Thoracic aorta (tissue), 2 donors: ENCODE measurements at regions not wholly inside any gene's neighbourhood (a gene's known extent, or its start where the extent isn't known, plus 50 kb on each side); places are given as distances from the start of the nearest gene placed in this dataset.

Source experiments
- ATAC-seq: fragments of 150-250 bp; one replicate; pipeline ENCODE4 v1.8.0; 2017; ENCODE audit warnings: low read depth; ENCODE audit not compliant: insufficient number of reproducible peaks, low FRiP score
- DNase-seq: peaks from one replicate; pipeline ENCODE4 v3.0.0-alpha.2; 2020; ENCODE audit warnings: low spot score
- H3K27ac ChIP-seq, 2 donors: fragments of 200-600 bp; sonication (generic); 1 replicate in 1 of 2; 2 replicates in 1 of 2; pipeline ENCODE4 v1.5.1; 2016; ENCODE audit warnings: mild to moderate bottlenecking in 2 of 2, moderate library complexity in 2 of 2
- H3K27me3 ChIP-seq: fragments of 200-600 bp; sonication (generic); replicated peaks from 2 replicates; pipeline ENCODE4 v1.6.0; 2016; ENCODE audit warnings: mild to moderate bottlenecking; ENCODE audit not compliant: insufficient read depth
- H3K36me3 ChIP-seq: fragments of 200-600 bp; sonication (generic); one replicate; pipeline ENCODE4 v1.5.1; 2016
- H3K4me1 ChIP-seq, 2 donors: fragments of 200-600 bp; sonication (generic); 1 replicate in 1 of 2; 2 replicates in 1 of 2; pipeline versions ENCODE4 v1.5.1 to v1.6.0; 2016; ENCODE audit warnings: low read depth in 2 of 2, mild to moderate bottlenecking in 1 of 2; ENCODE audit not compliant: control insufficient read depth in 1 of 2
- H3K4me3 ChIP-seq: fragments of 200-600 bp; sonication (generic); 2 replicates; pipeline ENCODE4 v1.5.1; 2016; ENCODE audit warnings: mild to moderate bottlenecking
- H3K9me3 ChIP-seq: fragments of 200-600 bp; sonication (generic); 2 replicates; pipeline ENCODE4 v1.5.1; 2016
- CTCF ChIP-seq: fragments of 200-600 bp; sonication (generic); IDR thresholded peaks from one replicate; pipeline ENCODE4 v1.5.1; 2019; ENCODE audit warnings: antibody characterized with exemption

- Histone ChIP-seq H3K27ac (no peak overlapping the region), H3K9me3 (no peaks in the 10 kb centered on the region), H3K27me3 (no peaks in the 10 kb centered on the region), H3K4me3 (no peak overlapping the region), H3K4me1 (no peaks in the 10 kb centered on the region), H3K36me3 (no peaks in the 10 kb centered on the region)
- ATAC-seq (no peak), DNase-seq (no peak)
- TF ChIP-seq CTCF = no peak
Observed at GRCh38 chr5:153233933-153234332, 256.5 kb upstream of the GRIA1 start.

GRCh38 chr5:153236319-153236718 lies 254.2 kb upstream of the GRIA1 start:
- no peak for TF ChIP-seq CTCF
- no peaks in the 10 kb centered on the region for H3K36me3 ChIP-seq
- H3K9me3 ChIP-seq = no peaks in the 10 kb centered on the region
- H3K27me3 ChIP-seq = no peaks in the 10 kb centered on the region
- no peak overlapping the region for H3K27ac ChIP-seq
- H3K4me3 ChIP-seq = no peak overlapping the region
- no peaks in the 10 kb centered on the region for H3K4me1 ChIP-seq
- no peak for ATAC-seq
- no peak for DNase-seq

GRCh38 chr5:153237671-153238332 lies 252.7 kb upstream of the GRIA1 start:
- no peak for DNase-seq
- Histone ChIP-seq H3K4me3 (no peak overlapping the region), H3K27ac (no peak overlapping the region), H3K27me3 (no peaks in the 10 kb centered on the region), H3K4me1 (no peaks in the 10 kb centered on the region), H3K36me3 (no peaks in the 10 kb centered on the region), H3K9me3 (no peaks in the 10 kb centered on the region)
- no peak for TF ChIP-seq CTCF
- no peak for ATAC-seq

GRCh38 chr5:153257381-153257780 lies 233.1 kb upstream of the GRIA1 start:
- no peak overlapping the region for H3K27ac ChIP-seq
- H3K4me3 ChIP-seq = no peak overlapping the region
- DNase-seq (no peak), ATAC-seq (no peak)
- no peak for TF ChIP-seq CTCF
- no peaks in the 10 kb centered on the region for H3K36me3 ChIP-seq
- H3K9me3 ChIP-seq = no peaks in the 10 kb centered on the region
- H3K4me1 ChIP-seq = no peaks in the 10 kb centered on the region
- H3K27me3 ChIP-seq = no peaks in the 10 kb centered on the region

GRCh38 chr5:153258469-153258868 lies 232.0 kb upstream of the GRIA1 start:
- ATAC-seq = no peak
- no peak for TF ChIP-seq CTCF
- H3K27ac ChIP-seq = no peak overlapping the region
- no peaks in the 10 kb centered on the region for H3K9me3 ChIP-seq
- no peaks in the 10 kb centered on the region for H3K4me1 ChIP-seq
- no peaks in the 10 kb centered on the region for H3K27me3 ChIP-seq
- no peak overlapping the region for H3K4me3 ChIP-seq
- no peaks in the 10 kb centered on the region for H3K36me3 ChIP-seq
- no peak for DNase-seq
